ENCODE measurements at regions not wholly inside any gene's neighbourhood (a gene's known extent, or its start where the extent isn't known, plus 50 kb on each side); places are given as distances from the start of the nearest gene placed in this dataset.

- no peaks in the 10 kb centered on the region for H3K9me3 Mint-ChIP-seq
- no peak overlapping the region for H3K4me3 Mint-ChIP-seq
- TF ChIP-seq, protein P1, sequence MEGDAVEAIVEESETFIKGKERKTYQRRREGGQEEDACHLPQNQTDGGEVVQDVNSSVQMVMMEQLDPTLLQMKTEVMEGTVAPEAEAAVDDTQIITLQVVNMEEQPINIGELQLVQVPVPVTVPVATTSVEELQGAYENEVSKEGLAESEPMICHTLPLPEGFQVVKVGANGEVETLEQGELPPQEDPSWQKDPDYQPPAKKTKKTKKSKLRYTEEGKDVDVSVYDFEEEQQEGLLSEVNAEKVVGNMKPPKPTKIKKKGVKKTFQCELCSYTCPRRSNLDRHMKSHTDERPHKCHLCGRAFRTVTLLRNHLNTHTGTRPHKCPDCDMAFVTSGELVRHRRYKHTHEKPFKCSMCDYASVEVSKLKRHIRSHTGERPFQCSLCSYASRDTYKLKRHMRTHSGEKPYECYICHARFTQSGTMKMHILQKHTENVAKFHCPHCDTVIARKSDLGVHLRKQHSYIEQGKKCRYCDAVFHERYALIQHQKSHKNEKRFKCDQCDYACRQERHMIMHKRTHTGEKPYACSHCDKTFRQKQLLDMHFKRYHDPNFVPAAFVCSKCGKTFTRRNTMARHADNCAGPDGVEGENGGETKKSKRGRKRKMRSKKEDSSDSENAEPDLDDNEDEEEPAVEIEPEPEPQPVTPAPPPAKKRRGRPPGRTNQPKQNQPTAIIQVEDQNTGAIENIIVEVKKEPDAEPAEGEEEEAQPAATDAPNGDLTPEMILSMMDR (IDR thresholded peaks at IDR 0.05), result no peak
- H3K4me1 Mint-ChIP-seq, result peaks cover 4% of the 10 kb centered on the region
- H3K27me3 Mint-ChIP-seq (ENCODE audit: low read depth, poor library complexity), result peaks cover 4% of the 10 kb centered on the region
- H3K36me3 Mint-ChIP-seq (ENCODE audit: low read depth), result no peaks in the 10 kb centered on the region
- no peak overlapping the region for H3K27ac Mint-ChIP-seq
- no peak for DNase-seq
Observed at GRCh38 chr6:95325916-95326315, 251.4 kb upstream of the MANEA start.

GRCh38 chr6:95328231-95328630, 249.1 kb upstream of the MANEA start:
- Mint-ChIP-seq H3K9me3 (no peaks in the 10 kb centered on the region), H3K27ac (no peak overlapping the region), H3K36me3 (ENCODE audit: low read depth) (no peaks in the 10 kb centered on the region), H3K4me3 (no peak overlapping the region), H3K4me1 (peaks cover 4% of the 10 kb centered on the region), H3K27me3 (ENCODE audit: low read depth, poor library complexity) (peaks cover under 1% of the 10 kb centered on the region)
- no peak for DNase-seq
- TF ChIP-seq, protein P1 (IDR thresholded peaks at IDR 0.05), result no peak

DNA sequence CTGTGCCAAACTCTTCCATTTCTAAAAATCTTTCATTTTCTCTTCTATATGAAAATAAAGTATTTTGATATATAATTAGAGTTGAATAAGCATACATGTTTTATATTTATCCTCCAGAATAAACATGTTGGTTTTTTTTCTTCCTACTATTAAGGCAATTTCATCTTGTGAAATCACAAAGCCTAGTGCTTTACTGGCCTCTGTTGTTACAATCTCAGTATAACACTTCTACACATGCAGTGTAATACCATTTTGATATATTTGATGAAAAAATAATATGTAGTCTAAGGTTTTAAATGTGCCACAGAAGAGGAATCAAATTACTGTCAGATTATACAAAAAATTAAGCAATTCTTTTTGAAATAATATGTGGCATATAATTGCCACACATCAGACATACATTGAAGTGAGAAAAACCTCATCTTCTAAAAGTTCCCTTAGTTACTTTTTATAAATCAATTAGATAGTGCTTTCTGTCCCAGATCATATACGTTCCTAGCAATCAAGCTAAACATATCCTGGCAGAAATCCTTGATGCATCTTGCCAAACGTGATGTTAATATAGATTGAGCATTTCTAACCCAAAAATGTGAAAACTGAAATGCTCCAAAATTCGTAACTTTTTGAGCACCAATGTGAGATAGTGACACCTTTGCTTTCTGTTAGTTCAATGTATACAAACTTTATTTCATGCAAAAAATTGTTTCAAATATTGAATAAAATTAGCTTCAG, 225.1 kb upstream of the MANEA start:
- H3K4me3 Mint-ChIP-seq, result no peak overlapping the region
- no peaks in the 10 kb centered on the region for H3K9me3 Mint-ChIP-seq
- H3K4me1 Mint-ChIP-seq, result no peaks in the 10 kb centered on the region
- no peak for DNase-seq
- TF ChIP-seq, protein P1 (IDR thresholded peaks at IDR 0.05), result no peak
- H3K27ac Mint-ChIP-seq, result no peak overlapping the region
- H3K36me3 Mint-ChIP-seq (ENCODE audit: low read depth), result no peaks in the 10 kb centered on the region
- H3K27me3 Mint-ChIP-seq (ENCODE audit: low read depth, poor library complexity), result no peaks in the 10 kb centered on the region

DNA sequence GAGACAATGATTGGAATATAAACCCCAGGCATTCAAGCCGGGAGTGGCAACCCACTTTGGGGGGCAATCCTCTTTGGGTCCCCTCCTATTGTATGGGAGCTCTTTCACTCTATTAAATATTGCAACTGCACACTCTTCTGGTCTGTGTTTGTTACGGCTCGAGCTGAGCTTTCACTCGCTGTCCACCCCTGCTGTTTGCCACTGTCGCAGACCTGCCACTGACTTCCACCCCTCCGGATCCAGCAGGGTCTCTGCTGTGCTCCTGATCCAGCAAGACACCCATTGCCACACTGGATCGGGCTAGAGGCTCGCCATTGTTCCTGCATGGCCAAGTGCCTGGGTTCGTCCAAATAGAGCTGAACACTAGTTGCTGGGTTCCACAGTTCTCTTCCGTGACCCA, 222.8 kb upstream of the MANEA start:
- Mint-ChIP-seq H3K4me1 (no peaks in the 10 kb centered on the region), H3K36me3 (ENCODE audit: low read depth) (no peaks in the 10 kb centered on the region), H3K9me3 (no peaks in the 10 kb centered on the region), H3K27ac (no peak overlapping the region), H3K4me3 (no peak overlapping the region), H3K27me3 (ENCODE audit: low read depth, poor library complexity) (no peaks in the 10 kb centered on the region)
- TF ChIP-seq, protein P1 (IDR thresholded peaks at IDR 0.05), result no peak
- no peak for DNase-seq

DNA sequence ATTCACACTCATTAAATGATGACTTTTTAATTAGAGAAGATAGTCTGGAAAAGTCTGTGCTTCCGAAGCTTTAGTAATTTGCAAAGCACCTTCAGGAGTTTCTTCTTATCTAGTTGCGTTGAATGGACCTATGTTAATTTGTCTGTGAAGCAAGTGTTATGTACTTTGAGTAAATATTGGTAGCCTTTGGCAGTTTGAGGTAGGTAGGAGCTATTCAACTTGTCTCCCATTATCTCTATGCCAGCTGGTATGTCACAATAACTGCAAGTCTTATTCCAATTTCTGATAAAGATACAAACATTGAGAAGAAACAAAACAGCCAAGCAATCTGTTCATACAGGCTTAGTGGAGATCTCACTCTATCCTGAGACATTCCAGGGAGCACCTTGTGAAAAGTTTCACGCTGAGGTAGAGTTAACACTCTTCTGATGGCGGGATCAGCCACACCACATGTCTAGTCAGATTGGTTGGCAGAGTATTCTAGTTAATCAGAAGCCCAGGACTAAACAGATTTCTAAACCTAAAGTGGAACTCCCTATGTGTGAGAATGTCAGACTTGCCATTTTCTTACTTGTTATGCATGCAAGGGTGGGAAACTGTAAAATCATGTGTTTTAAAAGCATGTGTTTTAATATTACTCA, 219.8 kb upstream of the MANEA start:
- H3K27ac Mint-ChIP-seq, result no peak overlapping the region
- DNase-seq, result no peak
- H3K27me3 Mint-ChIP-seq (ENCODE audit: low read depth, poor library complexity), result no peaks in the 10 kb centered on the region
- TF ChIP-seq, protein P1 (IDR thresholded peaks at IDR 0.05), result no peak
- H3K36me3 Mint-ChIP-seq (ENCODE audit: low read depth), result no peaks in the 10 kb centered on the region
- H3K4me3 Mint-ChIP-seq, result no peak overlapping the region
- no peaks in the 10 kb centered on the region for H3K4me1 Mint-ChIP-seq
- no peaks in the 10 kb centered on the region for H3K9me3 Mint-ChIP-seq
